HepG2 (cell line): ENCODE measurements at regions not wholly inside any gene's neighbourhood (a gene's known extent, or its start where the extent isn't known, plus 50 kb on each side); places are given as distances from the start of the nearest gene placed in this dataset.

Experiments
- ATAC-seq: fragments of 200-7000 bp; cut with Tn5 transposase; 3 replicates; pipeline ENCODE4 v1.9.1; 2020; ENCODE audit warnings: mild to moderate bottlenecking, moderate library complexity
- BruUV-seq: library from RNA; stranded (reverse); fragments of 400-500 nt; replicated peaks from 2 replicates; lab custom pipeline; 2021; lab: Mats Ljungman, UMichigan
- CTCF ChIA-PET: fragments of 300-600 bp; formaldehyde crosslinking; extraction: SDS; loops from one replicate; lab custom pipeline; 2021; ENCODE audit warnings: low total read pairs, inconsistent platforms, low intra/inter-chr PET ratio; lab: Yijun Ruan, JAX
- POLR2A ChIA-PET: fragments of 350-600 bp; sonication (Branson Sonifier 250); formaldehyde crosslinking; loops from one replicate; lab custom pipeline; 2020; ENCODE audit warnings: antibody characterized with exemption, inconsistent platforms; lab: Yijun Ruan, JAX
- DNase-seq: peaks from one replicate; pipeline ENCODE4 v3.0.0-alpha.2; 2015; ENCODE audit warnings: low spot score
- FAIRE-seq: peaks from 3 replicates; lab custom pipeline; 2011; peaks lifted over from hg19 to GRCh38; lab: Jason Lieb, UNC
- H2AFZ ChIP-seq: one replicate; pipeline ENCODE4 v1.6.1; 2011; ENCODE audit warnings: low read length, inconsistent platforms
- H3K27ac ChIP-seq: fragments of 300-600 bp; 3 replicates; pipeline ENCODE4 v1.8.0; 2011; ENCODE audit warnings: mixed run types, mild to moderate bottlenecking, mixed read lengths, low read length, inconsistent platforms; ENCODE audit not compliant: insufficient read depth; ENCODE audit errors: extremely low read length
- H3K27me3 ChIP-seq, 2 experiments: fragments of 200-600 bp in 1 of 2; 2 replicates in 1 of 2; 3 replicates in 1 of 2; pipeline versions ENCODE4 v1.6.0 to v1.8.0; 2011; ENCODE audit warnings: low read length in 2 of 2, mild to moderate bottlenecking in 2 of 2, moderate library complexity in 2 of 2, inconsistent platforms in 1 of 2; ENCODE audit not compliant: insufficient read depth in 2 of 2, control insufficient read depth in 1 of 2
- H3K36me3 ChIP-seq, 2 experiments: fragments of 200-600 bp in 1 of 2; replicated peaks in 1 of 2; 2 replicates in 1 of 2; 3 replicates in 1 of 2; pipeline versions ENCODE4 v1.5.1 to v1.8.0; 2011; ENCODE audit warnings: low read length in 2 of 2, inconsistent platforms in 1 of 2; ENCODE audit not compliant: insufficient read depth in 2 of 2, control insufficient read depth in 1 of 2
- H3K4me1 ChIP-seq: 2 replicates; pipeline ENCODE4 v1.5.1; 2012; ENCODE audit warnings: low read length, inconsistent platforms; ENCODE audit not compliant: insufficient read depth
- H3K4me2 ChIP-seq: 2 replicates; pipeline ENCODE4 v1.6.0; 2011; ENCODE audit warnings: low read depth, low read length, inconsistent platforms
- H3K4me3 ChIP-seq, 3 experiments: fragments of 200-600 bp in 1 of 3; sonication (generic), shearing (Covaris generic) in 1 of 3; replicated peaks in 1 of 3; 2 replicates each; pipeline ENCODE4 v1.5.1; 2011 to 2016; ENCODE audit warnings: low read length in 3 of 3, inconsistent platforms in 2 of 3, low read depth in 2 of 3, mild to moderate bottlenecking in 2 of 3, control low read depth in 1 of 3, mixed read lengths in 1 of 3; ENCODE audit not compliant: insufficient read depth in 1 of 3
- H3K79me2 ChIP-seq: one replicate; pipeline ENCODE4 v1.6.1; 2011; ENCODE audit warnings: low read length, inconsistent platforms; ENCODE audit not compliant: insufficient read depth
- H3K9ac ChIP-seq: 2 replicates; pipeline ENCODE4 v1.6.0; 2011; ENCODE audit warnings: mild to moderate bottlenecking, low read depth, low read length, inconsistent platforms; ENCODE audit not compliant: insufficient read depth
- H3K9me3 ChIP-seq: 2 replicates; pipeline ENCODE4 v1.5.1; 2012; ENCODE audit warnings: mild to moderate bottlenecking, low read length
- H4K20me1 ChIP-seq: 2 replicates; pipeline ENCODE4 v1.6.0; 2011; ENCODE audit warnings: inconsistent platforms, mild to moderate bottlenecking, low read length, moderate library complexity; ENCODE audit not compliant: insufficient read depth
- CHD4 ChIP-seq: fragments of 200-600 bp; sonication (generic); IDR thresholded peaks from 2 replicates; pipeline ENCODE4 v1.7.0; 2017; ENCODE audit warnings: mild to moderate bottlenecking, low read length, borderline replicate concordance
- EED ChIP-seq: sonication (generic); formaldehyde crosslinking; IDR thresholded peaks from 2 replicates; pipeline ENCODE4 v1.5.0; 2020; ENCODE audit warnings: mild to moderate bottlenecking, missing genetic modification reagents
- GATAD1 ChIP-seq: IDR thresholded peaks from 2 replicates; pipeline ENCODE4 v1.6.1; 2016; ENCODE audit warnings: missing genetic modification reagents, missing compliant biosample characterization
- IKZF4 ChIP-seq: sonication (generic); formaldehyde crosslinking; IDR thresholded peaks from 2 replicates; pipeline ENCODE4 v1.5.1; 2020; ENCODE audit warnings: borderline replicate concordance, mild to moderate bottlenecking, low read depth, missing genetic modification reagents; ENCODE audit errors: not compliant biosample characterization
- KDM2A ChIP-seq: sonication (generic); formaldehyde crosslinking; IDR thresholded peaks from 2 replicates; pipeline ENCODE4 v1.4.0; 2020; ENCODE audit warnings: low read depth, missing genetic modification reagents, borderline replicate concordance
- PHF21A ChIP-seq: sonication (generic); formaldehyde crosslinking; IDR thresholded peaks from 2 replicates; pipeline ENCODE4 v1.5.0; 2020; ENCODE audit warnings: mild to moderate bottlenecking, missing genetic modification reagents
- PRMT3 ChIP-seq: sonication (generic); formaldehyde crosslinking; IDR thresholded peaks from 2 replicates; pipeline ENCODE4 v1.8.1; 2022; ENCODE audit warnings: low read depth, mild to moderate bottlenecking, moderate library complexity, missing genetic modification reagents, borderline replicate concordance
- SIN3A ChIP-seq: IDR thresholded peaks from 2 replicates; pipeline ENCODE4 v1.6.1; 2011; ENCODE audit warnings: low read depth, mild to moderate bottlenecking, control low read depth, low read length, borderline replicate concordance
- SRSF4 ChIP-seq: fragments of 200-400 bp; formaldehyde crosslinking; IDR thresholded peaks from one replicate; pipeline ENCODE4 v1.6.1; 2018; ENCODE audit warnings: mild to moderate bottlenecking, low read depth, low read length, moderate library complexity; ENCODE audit not compliant: poor library complexity, severe bottlenecking
- ZFYVE20 ChIP-seq: sonication (generic); formaldehyde crosslinking; IDR thresholded peaks from 2 replicates; pipeline ENCODE4 v1.8.0; 2023; ENCODE audit warnings: low read depth, mild to moderate bottlenecking, moderate library complexity, missing genetic modification reagents, borderline replicate concordance
- ZNF326 ChIP-seq: sonication (generic); formaldehyde crosslinking; IDR thresholded peaks from 2 replicates; pipeline ENCODE4 v1.4.0; 2020; ENCODE audit warnings: missing genetic modification reagents, borderline replicate concordance
- ZNF572 ChIP-seq: sonication (generic); formaldehyde crosslinking; IDR thresholded peaks from 2 replicates; pipeline ENCODE4 v1.5.1; 2020; ENCODE audit warnings: mild to moderate bottlenecking, missing genetic modification reagents
- ZNF605 ChIP-seq: sonication (generic); formaldehyde crosslinking; IDR thresholded peaks from 2 replicates; pipeline ENCODE4 v1.8.0; 2022; ENCODE audit warnings: mild to moderate bottlenecking, missing genetic modification reagents
- ZNF670 ChIP-seq: sonication (generic); formaldehyde crosslinking; IDR thresholded peaks from 2 replicates; pipeline ENCODE4 v1.8.0; 2022; ENCODE audit warnings: mild to moderate bottlenecking, missing genetic modification reagents, borderline replicate concordance
- ZNF674 ChIP-seq: sonication (generic); formaldehyde crosslinking; IDR thresholded peaks from 2 replicates; pipeline ENCODE4 v1.5.0; 2020; ENCODE audit warnings: low read depth, mild to moderate bottlenecking, missing genetic modification reagents
- WGBS: methylation state at CpG from one replicate; pipeline ENCODE4 v1.1.6; 2017; ENCODE audit warnings: low lambda C conversion rate; 5-methylcytosine and 5-hydroxymethylcytosine counted together
- in situ Hi-C: cut with HindIII; loops from 2 replicates; pipeline ENCODE4 v1.10.0; 2017; ENCODE audit warnings: low pct_unique_long_range_greater_than_20kb; ENCODE audit not compliant: extremely low pct_ligation_motif_present
- intact Hi-C: fragments of 100-400 bp; cut with micrococcal nuclease; formaldehyde crosslinking; loops from one replicate; pipeline ENCODE4 v1.10.0; 2022; ENCODE audit not compliant: unreplicated experiment
- TF ChIP-seq, protein P1 (sequence below): sonication (generic); formaldehyde crosslinking; IDR thresholded peaks from 2 replicates; pipeline ENCODE4 v1.9.0; 2021; ENCODE audit warnings: missing genetic modification reagents, borderline replicate concordance

DNA sequence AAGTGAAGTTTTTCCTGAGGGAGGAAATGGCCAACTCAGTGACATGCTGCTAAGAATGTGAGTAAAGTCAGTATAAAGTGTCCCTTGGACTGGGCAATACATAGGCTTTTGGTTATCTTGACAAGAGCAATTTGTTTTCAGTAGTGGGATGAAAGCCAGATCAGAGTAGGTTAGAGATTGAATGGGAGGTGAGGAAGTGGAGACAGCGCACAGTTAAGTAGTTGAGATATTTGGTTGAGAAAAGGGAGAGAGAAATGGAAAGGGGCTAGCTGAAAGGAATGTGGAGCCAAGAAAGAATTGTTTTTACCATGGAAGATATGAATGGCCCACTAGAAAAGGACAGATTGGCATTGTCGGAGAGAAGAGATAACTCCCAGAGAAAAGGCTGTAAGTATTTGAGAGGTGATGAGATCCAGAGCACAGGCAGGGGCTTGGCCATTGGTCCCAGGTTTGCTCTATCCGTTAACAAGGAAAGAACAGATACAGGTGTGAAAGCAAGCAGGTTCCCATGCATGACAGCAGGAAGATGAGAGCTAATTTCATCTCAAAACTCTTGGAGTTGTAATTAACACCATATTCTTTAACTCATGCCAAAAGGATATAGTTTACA, 392.0 kb downstream of the NR2F1-AS1 start (continued):
- TF ChIP-seq ZNF670 (CRISPR knock-in tag) (no peak), SIN3A (no peak), EED (no peak), GATAD1 (no peak), PRMT3 (CRISPR knock-in tag) (no peak), ZNF674 (no peak)

DNA sequence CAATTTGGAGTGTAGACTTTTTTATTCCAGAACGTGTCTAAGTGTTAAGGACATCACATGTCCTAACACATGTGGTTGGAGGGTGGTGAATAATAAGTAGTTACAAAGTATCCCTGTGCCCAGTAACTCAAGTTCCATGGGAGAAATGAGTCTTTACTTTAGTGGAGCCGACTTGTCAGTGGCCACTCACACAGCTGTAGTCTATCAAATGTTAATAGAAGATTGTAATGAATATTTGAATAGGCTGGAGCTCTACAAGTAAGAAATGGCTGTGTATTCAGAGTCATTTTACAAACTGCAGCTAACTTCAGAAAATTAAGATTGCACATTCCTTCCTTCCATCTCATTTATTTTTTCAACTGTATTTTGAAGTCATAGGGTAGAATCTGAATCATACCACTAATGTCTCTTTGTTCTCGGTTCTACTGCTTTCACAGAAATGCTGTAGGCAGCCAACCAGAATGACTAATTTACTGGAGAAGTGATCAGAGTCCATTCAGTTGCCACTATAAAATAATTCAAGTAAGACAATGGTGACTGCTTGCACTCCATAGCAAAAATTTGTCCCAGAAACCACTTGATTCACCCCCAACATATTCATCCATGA, 394.8 kb downstream of the NR2F1-AS1 start:
- intact Hi-C loops (no loop called here), in situ Hi-C loops (no loop called here)
- Histone ChIP-seq H3K9ac (no peak overlapping the region), H3K27ac (no peak overlapping the region), H3K36me3 (no peaks in the 10 kb centered on the region), H3K4me1 (peaks cover 18% of the 10 kb centered on the region), H3K4me2 (no peak overlapping the region), H2AFZ (no peak overlapping the region), H3K4me3 (no peak overlapping the region), H3K27me3 (no peaks in the 10 kb centered on the region), H4K20me1 (no peaks in the 10 kb centered on the region), H3K79me2 (no peaks in the 10 kb centered on the region), H3K9me3 (no peaks in the 10 kb centered on the region)
- ChIA-PET POLR2A (no interaction called here), CTCF (no interaction called here)
- BruUV-seq, result no TSS peak
- WGBS, result 44% methylated on average over 3 of the region's 3 CpGs
- DNase-seq (no peak), FAIRE-seq (no peak), ATAC-seq (no peak)
- TF ChIP-seq ZFYVE20 (CRISPR knock-in tag) (no peak), IKZF4 (CRISPR knock-in tag) (no peak), ZNF572 (no peak), KDM2A (CRISPR knock-in tag) (no peak), ZNF605 (CRISPR knock-in tag) (no peak), ZNF326 (CRISPR knock-in tag) (no peak), CHD4 (no peak), PHF21A (CRISPR knock-in tag) (no peak), SRSF4 (no peak)
- TF ChIP-seq, protein P1, sequence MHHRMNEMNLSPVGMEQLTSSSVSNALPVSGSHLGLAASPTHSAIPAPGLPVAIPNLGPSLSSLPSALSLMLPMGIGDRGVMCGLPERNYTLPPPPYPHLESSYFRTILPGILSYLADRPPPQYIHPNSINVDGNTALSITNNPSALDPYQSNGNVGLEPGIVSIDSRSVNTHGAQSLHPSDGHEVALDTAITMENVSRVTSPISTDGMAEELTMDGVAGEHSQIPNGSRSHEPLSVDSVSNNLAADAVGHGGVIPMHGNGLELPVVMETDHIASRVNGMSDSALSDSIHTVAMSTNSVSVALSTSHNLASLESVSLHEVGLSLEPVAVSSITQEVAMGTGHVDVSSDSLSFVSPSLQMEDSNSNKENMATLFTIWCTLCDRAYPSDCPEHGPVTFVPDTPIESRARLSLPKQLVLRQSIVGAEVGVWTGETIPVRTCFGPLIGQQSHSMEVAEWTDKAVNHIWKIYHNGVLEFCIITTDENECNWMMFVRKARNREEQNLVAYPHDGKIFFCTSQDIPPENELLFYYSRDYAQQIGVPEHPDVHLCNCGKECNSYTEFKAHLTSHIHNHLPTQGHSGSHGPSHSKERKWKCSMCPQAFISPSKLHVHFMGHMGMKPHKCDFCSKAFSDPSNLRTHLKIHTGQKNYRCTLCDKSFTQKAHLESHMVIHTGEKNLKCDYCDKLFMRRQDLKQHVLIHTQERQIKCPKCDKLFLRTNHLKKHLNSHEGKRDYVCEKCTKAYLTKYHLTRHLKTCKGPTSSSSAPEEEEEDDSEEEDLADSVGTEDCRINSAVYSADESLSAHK (CRISPR knock-in tag), result no peak
